ENCODE measurements at regions not wholly inside any gene's neighbourhood (a gene's known extent, or its start where the extent isn't known, plus 50 kb on each side); places are given as distances from the start of the nearest gene placed in this dataset.

GRCh38 chr3:5635746-5636145 is 448.2 kb downstream of the EDEM1 start:
- no peak for DNase-seq

- DNase-seq: no peak
These were observed 451.0 kb downstream of the EDEM1 start for GRCh38 chr3:5638550-5638949.

- no peak for DNase-seq
These were observed 457.5 kb downstream of the EDEM1 start for GRCh38 chr3:5644773-5645670.

GRCh38 chr3:5645692-5646410 is 458.3 kb downstream of the EDEM1 start:
- DNase-seq: no peak

GRCh38 chr3:5650303-5650702 is 462.8 kb downstream of the EDEM1 start:
- DNase-seq: no peak

GRCh38 chr3:5651351-5651750 is 463.8 kb downstream of the EDEM1 start:
- DNase-seq: no peak

GRCh38 chr3:5653426-5654143 is 466.1 kb downstream of the EDEM1 start:
- no peak for DNase-seq

- DNase-seq: no peak
These were observed 469.6 kb downstream of the EDEM1 start for GRCh38 chr3:5657106-5657505.

- no peak for DNase-seq
These were observed 476.1 kb downstream of the EDEM1 start for GRCh38 chr3:5663601-5664000.

GRCh38 chr3:5666455-5666854 is 478.9 kb downstream of the EDEM1 start:
- DNase-seq: no peak

GRCh38 chr3:5673521-5673920 is 486.0 kb downstream of the EDEM1 start:
- no peak for DNase-seq

GRCh38 chr3:5675319-5675718 is 487.8 kb downstream of the EDEM1 start:
- no peak for DNase-seq

- no peak for DNase-seq
These were observed 490.0 kb downstream of the EDEM1 start for GRCh38 chr3:5677555-5677954.

GRCh38 chr3:5678248-5678647 is 490.7 kb downstream of the EDEM1 start:
- no peak for DNase-seq

- no peak for DNase-seq
These were observed 491.3 kb downstream of the EDEM1 start for GRCh38 chr3:5678844-5679243.

- no peak for DNase-seq
These were observed 499.7 kb downstream of the EDEM1 start for GRCh38 chr3:5687230-5687629.

- DNase-seq: no peak
These were observed 503.0 kb downstream of the EDEM1 start for GRCh38 chr3:5690490-5690889.

GRCh38 chr3:5690904-5691532 is 503.5 kb downstream of the EDEM1 start:
- no peak for DNase-seq

- DNase-seq: no peak
These were observed 504.9 kb downstream of the EDEM1 start for GRCh38 chr3:5692446-5692845.

- no peak for DNase-seq
These were observed 506.8 kb downstream of the EDEM1 start for GRCh38 chr3:5694266-5694665.

- DNase-seq: no peak
These were observed 511.3 kb downstream of the EDEM1 start for GRCh38 chr3:5698851-5699250.

- no peak for DNase-seq
These were observed 511.8 kb downstream of the EDEM1 start for GRCh38 chr3:5699313-5699712.

GRCh38 chr3:5699811-5700210 is 512.3 kb downstream of the EDEM1 start:
- DNase-seq: no peak

Measured in femur (tissue), 1 donor.